Pancreas (tissue), 10 donors: ENCODE measurements at regions not wholly inside any gene's neighbourhood (a gene's known extent, or its start where the extent isn't known, plus 50 kb on each side); places are given as distances from the start of the nearest gene placed in this dataset.

Experiments used
- ATAC-seq, 4 donors: fragments of 200-7000 bp; cut with Tn5 transposase; one replicate each; pipeline versions ENCODE4 v1.8.0 to v1.9.1; 2020; ENCODE audit warnings: mild to moderate bottlenecking in 4 of 4, moderate library complexity in 4 of 4
- DNase-seq, 6 donors: peaks; one replicate each; pipeline ENCODE4 v3.0.0-alpha.2; 2020
- FAIRE-seq: peaks from 2 replicates; lab custom pipeline; 2012; peaks lifted over from hg19 to GRCh38; lab: Jason Lieb, UNC
- H3K27ac ChIP-seq, 4 donors: fragments of 200-600 bp; sonication (generic); 1 replicate in 3 of 4; 2 replicates in 1 of 4; pipeline versions ENCODE4 v1.5.0 to v1.8.0; 2020
- H3K27me3 ChIP-seq, 4 donors: fragments of 200-600 bp; one replicate each; pipeline ENCODE4 v1.8.0; 2021
- H3K36me3 ChIP-seq, 3 donors: fragments of 200-600 bp; sonication (generic) in 1 of 3; one replicate each; pipeline versions ENCODE4 v1.5.0 to v1.8.0; 2020 to 2021
- H3K4me1 ChIP-seq, 3 donors: fragments of 200-600 bp; one replicate each; pipeline ENCODE4 v1.8.0; 2021
- H3K4me3 ChIP-seq, 4 donors: fragments of 200-600 bp; sonication (generic) in 2 of 4; one replicate each; pipeline versions ENCODE4 v1.5.0 to v1.8.0; 2020 to 2021
- H3K9me3 ChIP-seq, 4 donors: fragments of 200-600 bp; one replicate each; pipeline ENCODE4 v1.8.0; 2021
- CTCF ChIP-seq, 4 donors: fragments of 200-600 bp; sonication (generic) in 3 of 4; IDR thresholded peaks; one replicate each; pipeline versions ENCODE4 v1.5.0 to v1.8.0; 2021; ENCODE audit warnings: antibody characterized with exemption in 4 of 4
- whole genome bisulfite sequencing, 2 donors: extraction: QIAGEN DNeasy Blood & Tissue Kit; methylation state at CpG; one replicate each; pipeline ENCODE4 v1.1.7; 2013; 5-methylcytosine and 5-hydroxymethylcytosine counted together
- intact Hi-C, 3 donors: fragments of 100-400 bp; cut with DNase I; formaldehyde crosslinking; loops; one replicate each; pipeline versions ENCODE4 v1.11.1 to v1.14.2; 2022
- donor health status: healthy with polysubstance abuse.
- donor health status: DM: no; HTN: no; CAD: no; lungs with moderate emphysema.
- donor health status: DM: no; HTN: no; CAD: no.
- donor health status: control.
- donor health status: control.
- donor health status: Bipolar disorder and iron deficiency.
- donor health status: DM: yes; HTN: yes; CAD: no.
- donor health status: DM: no; HTN: no; CAD: no.
- donor health status: DM: no; HTN: no; CAD: no.
- donor health status: DM: yes; HTN: yes; CAD: no.

GRCh38 chr12:114920771-114921554, 237.0 kb upstream of the TBX3 start:
- H3K27me3 ChIP-seq, result peaks cover 0 to 7% (median 0%) of the 10 kb centered on the region in 4 donors
- no peak for ATAC-seq
- DNase-seq, result no peak
- WGBS, 2 donors, result 47 to 51% methylated on average over 5 of the region's 5 CpGs
- no peak for TF ChIP-seq CTCF (IDR thresholded peaks at IDR 0.05)
- no peak overlapping the region for H3K27ac ChIP-seq
- H3K4me3 ChIP-seq, result no peak overlapping the region
- no peak for FAIRE-seq
- intact Hi-C loops, result no loop called here
- no peaks in the 10 kb centered on the region for H3K36me3 ChIP-seq
- no peaks in the 10 kb centered on the region for H3K9me3 ChIP-seq
- no peaks in the 10 kb centered on the region for H3K4me1 ChIP-seq

- DNase-seq (no peak), ATAC-seq (no peak), FAIRE-seq (no peak)
- TF ChIP-seq CTCF (IDR thresholded peaks at IDR 0.05), result no peak
- WGBS, 2 donors, result 20 to 29% methylated on average over 8 of the region's 8 CpGs
- intact Hi-C loops, result no loop called here
- Histone ChIP-seq H3K4me1 (no peaks in the 10 kb centered on the region), H3K27ac (no peak overlapping the region), H3K36me3 (no peaks in the 10 kb centered on the region), H3K4me3 (no peak overlapping the region), H3K27me3 (peaks cover 0 to 7% (median 0%) of the 10 kb centered on the region in 4 donors), H3K9me3 (no peaks in the 10 kb centered on the region)
Observed at GRCh38 chr12:114919479-114919878, 235.5 kb upstream of the TBX3 start.

DNA sequence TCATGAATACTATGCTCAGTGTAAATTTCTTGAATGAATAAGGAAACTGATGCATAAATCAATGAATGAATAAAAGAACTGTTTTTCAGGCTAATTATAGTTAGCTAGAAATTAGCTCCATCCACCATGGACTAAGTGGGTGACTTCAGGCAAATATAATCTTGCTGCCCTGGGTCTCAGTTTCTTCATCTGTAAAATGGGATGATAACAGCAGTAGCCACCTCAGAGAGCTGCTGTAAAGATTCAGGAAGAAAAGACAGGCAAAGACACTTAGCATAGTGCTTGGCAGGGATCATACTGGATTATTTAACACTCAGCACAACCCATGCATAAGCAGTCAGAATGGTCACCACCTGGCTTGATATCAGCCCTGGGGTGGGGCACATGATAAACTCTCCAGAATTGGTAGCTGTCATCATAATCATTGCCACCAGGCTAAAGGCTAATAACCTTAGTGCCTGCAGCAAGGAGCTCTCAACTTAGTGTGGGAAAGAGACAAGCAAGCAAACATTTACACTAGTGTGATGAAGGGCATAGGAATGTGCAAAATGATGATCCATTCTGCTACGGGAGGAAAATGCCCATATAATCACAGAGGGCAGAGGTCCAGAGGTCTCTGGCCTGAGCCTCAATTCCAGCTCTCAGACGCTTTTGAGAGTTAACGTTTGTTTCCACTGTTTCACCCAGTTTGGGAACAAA, 234.7 kb upstream of the TBX3 start:
- no peak for FAIRE-seq
- no peak overlapping the region for H3K4me3 ChIP-seq
- no peaks in the 10 kb centered on the region for H3K9me3 ChIP-seq
- H3K27ac ChIP-seq, result no peak overlapping the region
- no peaks in the 10 kb centered on the region for H3K36me3 ChIP-seq
- no peak for DNase-seq
- intact Hi-C loops, result no loop called here
- H3K4me1 ChIP-seq, result no peaks in the 10 kb centered on the region
- H3K27me3 ChIP-seq, result peaks cover 0 to 7% (median 0%) of the 10 kb centered on the region in 4 donors
- no peak for ATAC-seq
- 12 to 14% methylated on average over 3 of the region's 3 CpGs for WGBS, 2 donors
- no peak for TF ChIP-seq CTCF (IDR thresholded peaks at IDR 0.05)

DNA sequence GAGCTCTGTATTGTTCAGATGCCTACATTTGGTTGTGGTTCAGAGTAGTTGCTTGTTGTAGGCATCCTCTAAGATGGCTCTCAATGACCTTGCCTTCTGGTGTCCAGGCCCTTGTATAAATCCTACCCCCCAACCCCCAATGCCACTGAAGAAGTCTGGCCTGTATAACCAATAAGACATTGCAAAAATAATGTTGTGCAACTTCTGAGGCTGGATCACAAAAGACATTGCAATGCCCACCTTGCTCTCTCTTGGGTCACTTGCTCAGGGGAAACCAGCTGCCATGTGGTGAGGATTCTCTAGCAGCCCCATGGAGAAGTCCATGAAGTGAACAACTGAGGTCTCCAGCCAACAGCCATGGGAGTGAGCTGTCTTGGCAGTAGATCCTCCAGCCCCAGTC, 234.0 kb upstream of the TBX3 start:
- ATAC-seq, result no peak
- FAIRE-seq, result no peak
- Histone ChIP-seq H3K4me3 (no peak overlapping the region), H3K27me3 (peaks cover 0 to 7% (median 0%) of the 10 kb centered on the region in 4 donors), H3K36me3 (no peaks in the 10 kb centered on the region), H3K4me1 (no peaks in the 10 kb centered on the region), H3K27ac (no peak overlapping the region), H3K9me3 (no peaks in the 10 kb centered on the region)
- no peak for TF ChIP-seq CTCF (IDR thresholded peaks at IDR 0.05)
- intact Hi-C loops, result no loop called here
- DNase-seq, result no peak

GRCh38 chr12:114917307-114917706, 233.3 kb upstream of the TBX3 start:
- Histone ChIP-seq H3K9me3 (no peaks in the 10 kb centered on the region), H3K27ac (no peak overlapping the region), H3K4me1 (no peaks in the 10 kb centered on the region), H3K36me3 (no peaks in the 10 kb centered on the region), H3K27me3 (peaks cover 0 to 7% (median 0%) of the 10 kb centered on the region in 4 donors), H3K4me3 (no peak overlapping the region)
- TF ChIP-seq CTCF (IDR thresholded peaks at IDR 0.05), result no peak
- FAIRE-seq, result no peak
- intact Hi-C loops, result no loop called here
- no peak for DNase-seq
- 70 to 74% methylated on average over 6 of the region's 6 CpGs for WGBS, 2 donors
- ATAC-seq, result no peak
